ENCODE measurements at regions not wholly inside any gene's neighbourhood (a gene's known extent, or its start where the extent isn't known, plus 50 kb on each side); places are given as distances from the start of the nearest gene placed in this dataset.

DNA sequence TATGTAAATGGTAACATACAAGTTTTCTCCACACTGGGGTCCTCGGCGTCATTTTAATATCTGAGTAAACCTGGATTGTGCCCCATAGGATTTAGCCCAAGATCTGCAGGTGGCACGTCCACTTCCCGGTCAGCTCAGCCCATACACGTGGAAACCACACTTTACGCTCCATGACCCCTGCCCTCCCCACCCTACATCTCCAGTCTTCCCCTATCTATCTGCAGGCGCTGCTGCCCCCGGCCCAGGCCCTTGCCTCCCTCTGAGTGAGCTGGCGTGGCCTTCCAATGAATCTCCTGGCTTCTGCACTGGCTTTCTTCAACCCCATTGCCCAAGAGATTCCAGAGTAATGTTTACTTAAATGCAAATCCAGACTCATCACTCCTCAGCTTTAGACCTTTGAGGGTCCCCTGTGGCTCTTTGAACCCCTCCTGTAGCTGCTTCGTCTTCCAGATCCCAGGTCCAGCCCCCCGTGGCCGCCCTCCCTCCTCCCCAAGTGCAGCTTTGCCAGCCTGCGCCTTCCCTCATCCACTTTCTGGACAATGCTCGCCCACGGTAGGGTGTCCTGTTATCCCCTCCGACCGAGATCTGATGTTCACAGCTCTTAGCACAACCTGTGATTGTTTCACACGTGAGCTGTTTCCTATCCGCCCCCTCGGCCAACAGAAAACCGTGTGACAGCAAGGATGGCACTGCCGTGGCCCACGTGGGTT, 421.4 kb upstream of the SALL3 start:
- Histone ChIP-seq H3K4me3 (ENCODE audit: low read depth, low read length, poor library complexity, severe bottlenecking) (no peak overlapping the region), H3K27me3 (replicated peaks; ENCODE audit: insufficient read depth, low read depth, low read length, poor library complexity) (no peaks in the 10 kb centered on the region), H3K27ac (ENCODE audit: low read depth, low read length, poor library complexity, severe bottlenecking) (no peak overlapping the region), H3K36me3 (ENCODE audit: insufficient read depth, low read length, poor library complexity, severe bottlenecking) (no peaks in the 10 kb centered on the region), H3K9me3 (ENCODE audit: low read depth, low read length, poor library complexity, severe bottlenecking) (peaks cover 8% of the 10 kb centered on the region), H3K4me1 (ENCODE audit: insufficient read depth, low read length, poor library complexity, severe bottlenecking) (no peaks in the 10 kb centered on the region)
- ChIA-PET POLR2A (ENCODE audit: low non-redundant PET) (no interaction called here), CTCF (no interaction called here)
- BruUV-seq (replicated peaks) = no TSS peak
- DNase-seq (ENCODE audit: low spot score) = no peak
- TF ChIP-seq, protein P1, sequence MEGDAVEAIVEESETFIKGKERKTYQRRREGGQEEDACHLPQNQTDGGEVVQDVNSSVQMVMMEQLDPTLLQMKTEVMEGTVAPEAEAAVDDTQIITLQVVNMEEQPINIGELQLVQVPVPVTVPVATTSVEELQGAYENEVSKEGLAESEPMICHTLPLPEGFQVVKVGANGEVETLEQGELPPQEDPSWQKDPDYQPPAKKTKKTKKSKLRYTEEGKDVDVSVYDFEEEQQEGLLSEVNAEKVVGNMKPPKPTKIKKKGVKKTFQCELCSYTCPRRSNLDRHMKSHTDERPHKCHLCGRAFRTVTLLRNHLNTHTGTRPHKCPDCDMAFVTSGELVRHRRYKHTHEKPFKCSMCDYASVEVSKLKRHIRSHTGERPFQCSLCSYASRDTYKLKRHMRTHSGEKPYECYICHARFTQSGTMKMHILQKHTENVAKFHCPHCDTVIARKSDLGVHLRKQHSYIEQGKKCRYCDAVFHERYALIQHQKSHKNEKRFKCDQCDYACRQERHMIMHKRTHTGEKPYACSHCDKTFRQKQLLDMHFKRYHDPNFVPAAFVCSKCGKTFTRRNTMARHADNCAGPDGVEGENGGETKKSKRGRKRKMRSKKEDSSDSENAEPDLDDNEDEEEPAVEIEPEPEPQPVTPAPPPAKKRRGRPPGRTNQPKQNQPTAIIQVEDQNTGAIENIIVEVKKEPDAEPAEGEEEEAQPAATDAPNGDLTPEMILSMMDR (conservative IDR thresholded peaks at IDR 0.05; ENCODE audit: low read depth, low read length) = no peak
- no peak for TF ChIP-seq EZH2 (IDR thresholded peaks at IDR 0.05; ENCODE audit: borderline replicate concordance, low read depth, low read length, poor library complexity, severe bottlenecking)
- intact Hi-C loops (cut with micrococcal nuclease; ENCODE audit: unreplicated experiment) = no loop called here

GRCh38 chr18:78558948-78559347, 420.7 kb upstream of the SALL3 start:
- H3K27ac ChIP-seq (ENCODE audit: low read depth, low read length, poor library complexity, severe bottlenecking) = no peak overlapping the region
- H3K4me1 ChIP-seq (ENCODE audit: insufficient read depth, low read length, poor library complexity, severe bottlenecking) = no peaks in the 10 kb centered on the region
- TF ChIP-seq, protein P1 (conservative IDR thresholded peaks at IDR 0.05; ENCODE audit: low read depth, low read length) = no peak
- H3K4me3 ChIP-seq (ENCODE audit: low read depth, low read length, poor library complexity, severe bottlenecking) = no peak overlapping the region
- H3K36me3 ChIP-seq (ENCODE audit: insufficient read depth, low read length, poor library complexity, severe bottlenecking) = no peaks in the 10 kb centered on the region
- peaks cover 3% of the 10 kb centered on the region for H3K9me3 ChIP-seq (ENCODE audit: low read depth, low read length, poor library complexity, severe bottlenecking)
- ChIA-PET CTCF (no interaction called here), POLR2A (ENCODE audit: low non-redundant PET) (no interaction called here)
- H3K27me3 ChIP-seq (replicated peaks; ENCODE audit: insufficient read depth, low read depth, low read length, poor library complexity) = no peaks in the 10 kb centered on the region
- intact Hi-C loops (cut with micrococcal nuclease; ENCODE audit: unreplicated experiment) = no loop called here
- BruUV-seq (replicated peaks) = no TSS peak
- no peak for DNase-seq (ENCODE audit: low spot score)

- POLR2A ChIA-PET (ENCODE audit: low non-redundant PET) = no interaction called here
- CTCF ChIA-PET = no interaction called here
- Histone ChIP-seq H3K9me3 (ENCODE audit: low read depth, low read length, poor library complexity, severe bottlenecking) (peaks cover 3% of the 10 kb centered on the region), H3K36me3 (ENCODE audit: insufficient read depth, low read length, poor library complexity, severe bottlenecking) (no peaks in the 10 kb centered on the region), H3K4me1 (ENCODE audit: insufficient read depth, low read length, poor library complexity, severe bottlenecking) (no peaks in the 10 kb centered on the region), H3K27ac (ENCODE audit: low read depth, low read length, poor library complexity, severe bottlenecking) (no peak overlapping the region), H3K27me3 (replicated peaks; ENCODE audit: insufficient read depth, low read depth, low read length, poor library complexity) (no peaks in the 10 kb centered on the region), H3K4me3 (ENCODE audit: low read depth, low read length, poor library complexity, severe bottlenecking) (no peak overlapping the region)
- intact Hi-C loops (cut with micrococcal nuclease; ENCODE audit: unreplicated experiment) = no loop called here
- no TSS peak for BruUV-seq (replicated peaks)
- TF ChIP-seq, protein P1 (conservative IDR thresholded peaks at IDR 0.05; ENCODE audit: low read depth, low read length) = no peak
- TF ChIP-seq EZH2 (IDR thresholded peaks at IDR 0.05; ENCODE audit: borderline replicate concordance, low read depth, low read length, poor library complexity, severe bottlenecking) = no peak
- DNase-seq (ENCODE audit: low spot score) = no peak
Measured at GRCh38 chr18:78559584-78559983, 420.0 kb upstream of the SALL3 start.
